ENCODE measurements at regions not wholly inside any gene's neighbourhood (a gene's known extent, or its start where the extent isn't known, plus 50 kb on each side); places are given as distances from the start of the nearest gene placed in this dataset.

GRCh38 chr13:30840515-30840914 is 65.6 kb upstream of the MEDAG start:
- Histone ChIP-seq H2BK15ac (ENCODE audit: low read depth, poor library complexity, severe bottlenecking) (no peak overlapping the region), H3K27me3 (ENCODE audit: control insufficient read depth in 1 of 2, insufficient read depth in 1 of 2, low read length in 2 of 2) (peaks cover 0 to 26% of the 10 kb centered on the region in 2 experiments), H3K4me2 (ENCODE audit: low read length, poor library complexity, severe bottlenecking) (no peak overlapping the region), H3K14ac (ENCODE audit: low read length in 2 of 2) (no peak overlapping the region), H3K4me1 (ENCODE audit: control insufficient read depth, insufficient read depth, low read depth, low read length) (peaks cover 19% of the 10 kb centered on the region), H3K9ac (ENCODE audit: low read length) (peak overlapping the region; percentile 11), H3K36me3 (ENCODE audit: control insufficient read depth in 1 of 2, insufficient read depth in 2 of 2, low read depth in 1 of 2, low read length in 2 of 2) (no peaks in the 10 kb centered on the region), H4K91ac (ENCODE audit: low read length) (no peak overlapping the region), H4K8ac (ENCODE audit: low read length) (no peak overlapping the region), H2BK120ac (ENCODE audit: low read depth, low read length) (no peak overlapping the region), H2AK5ac (ENCODE audit: low read length, severe bottlenecking) (no peak overlapping the region), H3K18ac (ENCODE audit: low read depth in 1 of 2, low read length in 2 of 2) (no peak overlapping the region), H2BK12ac (ENCODE audit: low read length in 2 of 2) (no peak overlapping the region), H3K4me3 (ENCODE audit: insufficient read depth in 1 of 2, low read depth in 1 of 2, low read length in 2 of 2) (peak overlapping the region in 1 of 2 experiments; percentile 5), H3K27ac (ENCODE audit: low read length, poor library complexity, severe bottlenecking) (no peak overlapping the region), H2AFZ (ENCODE audit: low read depth, low read length) (no peak overlapping the region), H3K79me1 (replicated peaks; ENCODE audit: low read length, poor library complexity, severe bottlenecking) (no peaks in the 10 kb centered on the region), H3K23ac (ENCODE audit: low read length in 2 of 2) (no peak overlapping the region), H3K9me3 (ENCODE audit: control insufficient read depth, low read length) (no peaks in the 10 kb centered on the region), H2BK5ac (ENCODE audit: low read depth, low read length, poor library complexity, severe bottlenecking) (no peak overlapping the region), H3K4ac (ENCODE audit: low read depth in 1 of 2, low read length in 2 of 2) (no peak overlapping the region)
- 94% methylated on average over 2 of the region's 6 CpGs for WGBS
- DNase-seq: no peak

GRCh38 chr13:30841154-30841553 is 64.9 kb upstream of the MEDAG start:
- Histone ChIP-seq H3K9ac (ENCODE audit: low read length) (no peak overlapping the region), H3K36me3 (ENCODE audit: control insufficient read depth in 1 of 2, insufficient read depth in 2 of 2, low read depth in 1 of 2, low read length in 2 of 2) (no peaks in the 10 kb centered on the region), H3K4me1 (ENCODE audit: control insufficient read depth, insufficient read depth, low read depth, low read length) (peaks cover 21% of the 10 kb centered on the region), H2BK15ac (ENCODE audit: low read depth, poor library complexity, severe bottlenecking) (no peak overlapping the region), H2BK120ac (ENCODE audit: low read depth, low read length) (no peak overlapping the region), H3K4me3 (ENCODE audit: insufficient read depth in 1 of 2, low read depth in 1 of 2, low read length in 2 of 2) (no peak overlapping the region), H3K23ac (ENCODE audit: low read length in 2 of 2) (no peak overlapping the region), H2AFZ (ENCODE audit: low read depth, low read length) (no peak overlapping the region), H3K27me3 (ENCODE audit: control insufficient read depth in 1 of 2, insufficient read depth in 1 of 2, low read length in 2 of 2) (peaks cover 0 to 19% of the 10 kb centered on the region in 2 experiments), H3K27ac (ENCODE audit: low read length, poor library complexity, severe bottlenecking) (peak overlapping the region; percentile 36), H3K14ac (ENCODE audit: low read length in 2 of 2) (no peak overlapping the region), H2AK5ac (ENCODE audit: low read length, severe bottlenecking) (peak overlapping the region; percentile 24), H3K4ac (ENCODE audit: low read depth in 1 of 2, low read length in 2 of 2) (no peak overlapping the region), H2BK5ac (ENCODE audit: low read depth, low read length, poor library complexity, severe bottlenecking) (no peak overlapping the region), H3K9me3 (ENCODE audit: control insufficient read depth, low read length) (no peaks in the 10 kb centered on the region), H2BK12ac (ENCODE audit: low read length in 2 of 2) (peak overlapping the region; percentile 89 to 91), H4K8ac (ENCODE audit: low read length) (peak overlapping the region; percentile 42), H3K79me1 (replicated peaks; ENCODE audit: low read length, poor library complexity, severe bottlenecking) (no peaks in the 10 kb centered on the region), H3K18ac (ENCODE audit: low read depth in 1 of 2, low read length in 2 of 2) (peak overlapping the region in 1 of 2 experiments; percentile 38), H3K4me2 (ENCODE audit: low read length, poor library complexity, severe bottlenecking) (no peak overlapping the region), H4K91ac (ENCODE audit: low read length) (peak overlapping the region; percentile 46)
- 87% methylated on average over 3 of the region's 5 CpGs for WGBS
- DNase-seq: no peak

GRCh38 chr13:30843548-30843947 is 62.5 kb upstream of the MEDAG start:
- Histone ChIP-seq H2BK15ac (ENCODE audit: low read depth, poor library complexity, severe bottlenecking) (peak overlapping the region; percentile 0), H2AK5ac (ENCODE audit: low read length, severe bottlenecking) (peak overlapping the region; percentile 13), H2AFZ (ENCODE audit: low read depth, low read length) (no peak overlapping the region), H3K9me3 (ENCODE audit: control insufficient read depth, low read length) (no peaks in the 10 kb centered on the region), H3K4me3 (ENCODE audit: insufficient read depth in 1 of 2, low read depth in 1 of 2, low read length in 2 of 2) (no peak overlapping the region), H3K4me2 (ENCODE audit: low read length, poor library complexity, severe bottlenecking) (no peak overlapping the region), H3K18ac (ENCODE audit: low read depth in 1 of 2, low read length in 2 of 2) (peak overlapping the region; percentile 30 to 91), H3K4me1 (ENCODE audit: control insufficient read depth, insufficient read depth, low read depth, low read length) (peaks cover 29% of the 10 kb centered on the region), H4K91ac (ENCODE audit: low read length) (peak overlapping the region; percentile 95), H3K79me1 (replicated peaks; ENCODE audit: low read length, poor library complexity, severe bottlenecking) (no peaks in the 10 kb centered on the region), H2BK5ac (ENCODE audit: low read depth, low read length, poor library complexity, severe bottlenecking) (no peak overlapping the region), H3K36me3 (ENCODE audit: control insufficient read depth in 1 of 2, insufficient read depth in 2 of 2, low read depth in 1 of 2, low read length in 2 of 2) (no peaks in the 10 kb centered on the region), H3K4ac (ENCODE audit: low read depth in 1 of 2, low read length in 2 of 2) (peak overlapping the region; percentile 43 to 64), H3K27me3 (ENCODE audit: control insufficient read depth in 1 of 2, insufficient read depth in 1 of 2, low read length in 2 of 2) (no peaks in the 10 kb centered on the region), H2BK120ac (ENCODE audit: low read depth, low read length) (peak overlapping the region; percentile 12), H3K23ac (ENCODE audit: low read length in 2 of 2) (no peak overlapping the region), H2BK12ac (ENCODE audit: low read length in 2 of 2) (peak overlapping the region; percentile 95 to 99), H3K27ac (ENCODE audit: low read length, poor library complexity, severe bottlenecking) (no peak overlapping the region), H3K14ac (ENCODE audit: low read length in 2 of 2) (peak overlapping the region in 1 of 2 experiments; percentile 76), H4K8ac (ENCODE audit: low read length) (peak overlapping the region; percentile 9), H3K9ac (ENCODE audit: low read length) (no peak overlapping the region)
- DNase-seq: no peak
- 59% methylated on average over 4 of the region's 4 CpGs for WGBS

GRCh38 chr13:30844548-30845296 is 61.3 kb upstream of the MEDAG start:
- peak; percentile 74 for DNase-seq
- Histone ChIP-seq H2AFZ (ENCODE audit: low read depth, low read length) (no peak overlapping the region), H3K27me3 (ENCODE audit: control insufficient read depth in 1 of 2, insufficient read depth in 1 of 2, low read length in 2 of 2) (no peaks in the 10 kb centered on the region), H3K9ac (ENCODE audit: low read length) (no peak overlapping the region), H3K27ac (ENCODE audit: low read length, poor library complexity, severe bottlenecking) (no peak overlapping the region), H4K91ac (ENCODE audit: low read length) (peak overlapping the region; percentile 99), H3K18ac (ENCODE audit: low read depth in 1 of 2, low read length in 2 of 2) (peak overlapping the region; percentile 99 to 100), H3K14ac (ENCODE audit: low read length in 2 of 2) (peak overlapping the region in 1 of 2 experiments; percentile 98), H2BK12ac (ENCODE audit: low read length in 2 of 2) (peak overlapping the region; percentile 98 to 100), H3K23ac (ENCODE audit: low read length in 2 of 2) (peak overlapping the region in 1 of 2 experiments; percentile 57), H3K4me1 (ENCODE audit: control insufficient read depth, insufficient read depth, low read depth, low read length) (peaks cover 30% of the 10 kb centered on the region), H2BK5ac (ENCODE audit: low read depth, low read length, poor library complexity, severe bottlenecking) (no peak overlapping the region), H3K79me1 (replicated peaks; ENCODE audit: low read length, poor library complexity, severe bottlenecking) (no peaks in the 10 kb centered on the region), H3K4me3 (ENCODE audit: insufficient read depth in 1 of 2, low read depth in 1 of 2, low read length in 2 of 2) (peak overlapping the region in 1 of 2 experiments; percentile 30), H3K9me3 (ENCODE audit: control insufficient read depth, low read length) (no peaks in the 10 kb centered on the region), H3K4ac (ENCODE audit: low read depth in 1 of 2, low read length in 2 of 2) (peak overlapping the region; percentile 69 to 75), H2BK15ac (ENCODE audit: low read depth, poor library complexity, severe bottlenecking) (peak overlapping the region; percentile 26), H2AK5ac (ENCODE audit: low read length, severe bottlenecking) (peak overlapping the region; percentile 35), H2BK120ac (ENCODE audit: low read depth, low read length) (peak overlapping the region; percentile 64), H4K8ac (ENCODE audit: low read length) (peak overlapping the region; percentile 95), H3K4me2 (ENCODE audit: low read length, poor library complexity, severe bottlenecking) (no peak overlapping the region), H3K36me3 (ENCODE audit: control insufficient read depth in 1 of 2, insufficient read depth in 2 of 2, low read depth in 1 of 2, low read length in 2 of 2) (no peaks in the 10 kb centered on the region)
- 88% methylated on average over 6 of the region's 6 CpGs for WGBS
